ENCODE measurements at regions not wholly inside any gene's neighbourhood (a gene's known extent, or its start where the extent isn't known, plus 50 kb on each side); places are given as distances from the start of the nearest gene placed in this dataset.
"Not testable (repeated sequence)": the region's sequence is repeated elsewhere in the genome, so short reads cannot be mapped to it uniquely, and the experiment has no call there.

- H3K4me3 ChIP-seq (ENCODE audit: insufficient read depth, low read length): no peak overlapping the region
- no peak overlapping the region for H3K27ac ChIP-seq (ENCODE audit: low read depth, low read length)
- H3K79me2 ChIP-seq (ENCODE audit: insufficient read depth, low read length): no peaks in the 10 kb centered on the region
- H3K36me3 ChIP-seq (ENCODE audit: insufficient read depth, low read length): no peaks in the 10 kb centered on the region
- no peaks in the 10 kb centered on the region for H4K20me1 ChIP-seq (ENCODE audit: insufficient read depth, low read length)
- H3K4me1 ChIP-seq (ENCODE audit: insufficient read depth, low read length): no peaks in the 10 kb centered on the region
- H2AFZ ChIP-seq (ENCODE audit: low read length): no peak overlapping the region
- no peak for DNase-seq (ENCODE audit: insufficient read length, low spot score, missing footprints)
- no peak overlapping the region for H3K4me2 ChIP-seq (ENCODE audit: insufficient read depth, low read length)
- no peak for TF ChIP-seq CTCF (IDR thresholded peaks at IDR 0.05; ENCODE audit: extremely low read depth, low read depth, low read length)
- H3K27me3 ChIP-seq (ENCODE audit: insufficient read depth, low read length): no peaks in the 10 kb centered on the region
- H3K9me3 ChIP-seq (ENCODE audit: low read depth, low read length): no peaks in the 10 kb centered on the region
Observed at GRCh38 chr5:85990998-85991397, 626.7 kb upstream of the COX7C start.

- H3K4me3 ChIP-seq (ENCODE audit: insufficient read depth, low read length); H2AFZ ChIP-seq (ENCODE audit: low read length); H3K27me3 ChIP-seq (ENCODE audit: insufficient read depth, low read length); H3K9me3 ChIP-seq (ENCODE audit: low read depth, low read length); DNase-seq (ENCODE audit: insufficient read length, low spot score, missing footprints); H4K20me1 ChIP-seq (ENCODE audit: insufficient read depth, low read length); H3K36me3 ChIP-seq (ENCODE audit: insufficient read depth, low read length); H3K4me1 ChIP-seq (ENCODE audit: insufficient read depth, low read length); H3K27ac ChIP-seq (ENCODE audit: low read depth, low read length); H3K4me2 ChIP-seq (ENCODE audit: insufficient read depth, low read length); H3K79me2 ChIP-seq (ENCODE audit: insufficient read depth, low read length): not testable (repeated sequence)
Observed at GRCh38 chr5:85994653-85995052, 623.1 kb upstream of the COX7C start.

- H3K4me1 ChIP-seq (ENCODE audit: insufficient read depth, low read length): no peaks in the 10 kb centered on the region
- no peaks in the 10 kb centered on the region for H3K27me3 ChIP-seq (ENCODE audit: insufficient read depth, low read length)
- H4K20me1 ChIP-seq (ENCODE audit: insufficient read depth, low read length): no peaks in the 10 kb centered on the region
- no peak for TF ChIP-seq CTCF (IDR thresholded peaks at IDR 0.05; ENCODE audit: extremely low read depth, low read depth, low read length)
- no peak overlapping the region for H2AFZ ChIP-seq (ENCODE audit: low read length)
- no peak overlapping the region for H3K4me3 ChIP-seq (ENCODE audit: insufficient read depth, low read length)
- no peaks in the 10 kb centered on the region for H3K36me3 ChIP-seq (ENCODE audit: insufficient read depth, low read length)
- H3K27ac ChIP-seq (ENCODE audit: low read depth, low read length): no peak overlapping the region
- no peak for DNase-seq (ENCODE audit: insufficient read length, low spot score, missing footprints)
- no peaks in the 10 kb centered on the region for H3K79me2 ChIP-seq (ENCODE audit: insufficient read depth, low read length)
- H3K4me2 ChIP-seq (ENCODE audit: insufficient read depth, low read length): no peak overlapping the region
- H3K9me3 ChIP-seq (ENCODE audit: low read depth, low read length): no peaks in the 10 kb centered on the region
Observed at GRCh38 chr5:85998656-85999055, 619.1 kb upstream of the COX7C start.

GRCh38 chr5:86008293-86008692 lies 609.4 kb upstream of the COX7C start:
- no peak for TF ChIP-seq CTCF (IDR thresholded peaks at IDR 0.05; ENCODE audit: extremely low read depth, low read depth, low read length)
- Histone ChIP-seq H3K79me2 (ENCODE audit: insufficient read depth, low read length) (no peaks in the 10 kb centered on the region), H3K9me3 (ENCODE audit: low read depth, low read length) (no peaks in the 10 kb centered on the region), H4K20me1 (ENCODE audit: insufficient read depth, low read length) (no peaks in the 10 kb centered on the region), H3K4me2 (ENCODE audit: insufficient read depth, low read length) (no peak overlapping the region), H3K27ac (ENCODE audit: low read depth, low read length) (no peak overlapping the region), H2AFZ (ENCODE audit: low read length) (no peak overlapping the region), H3K27me3 (ENCODE audit: insufficient read depth, low read length) (no peaks in the 10 kb centered on the region), H3K4me3 (ENCODE audit: insufficient read depth, low read length) (no peak overlapping the region), H3K4me1 (ENCODE audit: insufficient read depth, low read length) (no peaks in the 10 kb centered on the region), H3K36me3 (ENCODE audit: insufficient read depth, low read length) (no peaks in the 10 kb centered on the region)
- no peak for DNase-seq (ENCODE audit: insufficient read length, low spot score, missing footprints)

GRCh38 chr5:86008704-86009103 lies 609.0 kb upstream of the COX7C start:
- TF ChIP-seq CTCF (IDR thresholded peaks at IDR 0.05; ENCODE audit: extremely low read depth, low read depth, low read length): no peak
- no peaks in the 10 kb centered on the region for H3K4me1 ChIP-seq (ENCODE audit: insufficient read depth, low read length)
- H3K79me2 ChIP-seq (ENCODE audit: insufficient read depth, low read length): no peaks in the 10 kb centered on the region
- no peaks in the 10 kb centered on the region for H4K20me1 ChIP-seq (ENCODE audit: insufficient read depth, low read length)
- H3K9me3 ChIP-seq (ENCODE audit: low read depth, low read length): no peaks in the 10 kb centered on the region
- no peak overlapping the region for H3K4me3 ChIP-seq (ENCODE audit: insufficient read depth, low read length)
- no peak overlapping the region for H2AFZ ChIP-seq (ENCODE audit: low read length)
- no peak overlapping the region for H3K4me2 ChIP-seq (ENCODE audit: insufficient read depth, low read length)
- H3K36me3 ChIP-seq (ENCODE audit: insufficient read depth, low read length): no peaks in the 10 kb centered on the region
- no peaks in the 10 kb centered on the region for H3K27me3 ChIP-seq (ENCODE audit: insufficient read depth, low read length)
- DNase-seq (ENCODE audit: insufficient read length, low spot score, missing footprints): no peak
- no peak overlapping the region for H3K27ac ChIP-seq (ENCODE audit: low read depth, low read length)
